ENCODE measurements at regions not wholly inside any gene's neighbourhood (a gene's known extent, or its start where the extent isn't known, plus 50 kb on each side); places are given as distances from the start of the nearest gene placed in this dataset.

DNA sequence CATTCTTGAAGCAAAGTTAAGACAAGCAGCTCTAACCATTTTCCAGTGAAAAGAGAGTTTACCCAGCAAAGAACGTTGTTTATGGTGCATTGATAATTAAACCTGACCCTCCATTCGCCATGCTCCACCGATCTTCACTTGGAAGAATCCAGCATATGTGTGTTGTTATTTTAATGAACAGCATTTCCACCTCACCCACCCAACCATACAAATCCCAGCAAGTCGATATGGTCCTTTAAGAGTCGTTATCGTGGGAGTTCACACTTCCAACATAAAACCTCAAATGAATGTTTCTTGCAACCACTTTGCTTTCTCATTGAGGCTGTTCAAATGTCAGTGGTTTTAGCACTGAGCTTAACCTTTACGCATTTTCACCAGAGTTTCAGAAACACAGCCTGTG, 147.4 kb upstream of the LDB2 start:
- TF ChIP-seq, protein P1, sequence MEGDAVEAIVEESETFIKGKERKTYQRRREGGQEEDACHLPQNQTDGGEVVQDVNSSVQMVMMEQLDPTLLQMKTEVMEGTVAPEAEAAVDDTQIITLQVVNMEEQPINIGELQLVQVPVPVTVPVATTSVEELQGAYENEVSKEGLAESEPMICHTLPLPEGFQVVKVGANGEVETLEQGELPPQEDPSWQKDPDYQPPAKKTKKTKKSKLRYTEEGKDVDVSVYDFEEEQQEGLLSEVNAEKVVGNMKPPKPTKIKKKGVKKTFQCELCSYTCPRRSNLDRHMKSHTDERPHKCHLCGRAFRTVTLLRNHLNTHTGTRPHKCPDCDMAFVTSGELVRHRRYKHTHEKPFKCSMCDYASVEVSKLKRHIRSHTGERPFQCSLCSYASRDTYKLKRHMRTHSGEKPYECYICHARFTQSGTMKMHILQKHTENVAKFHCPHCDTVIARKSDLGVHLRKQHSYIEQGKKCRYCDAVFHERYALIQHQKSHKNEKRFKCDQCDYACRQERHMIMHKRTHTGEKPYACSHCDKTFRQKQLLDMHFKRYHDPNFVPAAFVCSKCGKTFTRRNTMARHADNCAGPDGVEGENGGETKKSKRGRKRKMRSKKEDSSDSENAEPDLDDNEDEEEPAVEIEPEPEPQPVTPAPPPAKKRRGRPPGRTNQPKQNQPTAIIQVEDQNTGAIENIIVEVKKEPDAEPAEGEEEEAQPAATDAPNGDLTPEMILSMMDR (IDR thresholded peaks at IDR 0.05), result no peak
- TF ChIP-seq POLR2A (IDR thresholded peaks at IDR 0.05), result no peak

Data from body of pancreas (tissue), 4 donors.